HG03280 (cell line): ENCODE measurements at regions not wholly inside any gene's neighbourhood (a gene's known extent, or its start where the extent isn't known, plus 50 kb on each side); places are given as distances from the start of the nearest gene placed in this dataset.

Experiments
- ATAC-seq: cut with Tn5 transposase; IDR thresholded peaks from one replicate; pipeline ENCODE4 v1.9.1; 2021; ENCODE audit warnings: mild to moderate bottlenecking, moderate library complexity; ENCODE audit not compliant: unreplicated experiment

DNA sequence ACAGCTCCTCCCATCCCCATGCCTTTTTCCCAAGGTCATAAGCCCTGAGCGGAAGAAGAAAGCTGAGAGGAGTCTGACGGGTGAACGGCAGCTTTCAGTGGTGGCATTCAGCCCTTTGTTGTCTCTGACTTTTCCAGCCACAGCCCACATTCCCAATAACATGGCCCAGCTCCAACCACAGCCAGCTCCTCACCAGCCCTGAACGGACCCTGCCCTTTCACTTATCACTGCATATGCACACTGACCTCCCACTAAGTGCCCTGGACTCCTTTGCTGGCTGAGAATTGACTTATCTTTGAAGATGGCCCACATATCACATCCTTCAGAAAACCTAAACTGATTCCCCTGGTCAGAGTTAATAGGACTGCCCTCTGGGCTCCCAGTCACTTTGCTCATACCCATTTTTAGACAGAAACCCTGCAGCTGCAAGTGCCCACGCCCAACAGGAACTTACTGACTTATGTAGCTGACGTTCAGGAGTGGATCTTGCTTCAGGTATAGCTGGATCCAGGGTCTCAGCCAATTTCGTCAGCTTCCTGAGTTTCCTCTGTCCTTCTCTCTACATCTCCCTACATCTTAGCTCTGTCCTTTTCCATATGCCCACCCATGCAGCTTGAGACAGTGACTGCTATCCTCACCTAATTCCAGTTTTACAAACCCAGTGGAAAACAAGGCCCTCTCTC lies 348.5 kb upstream of the PROK2 start:
- no peak for ATAC-seq

DNA sequence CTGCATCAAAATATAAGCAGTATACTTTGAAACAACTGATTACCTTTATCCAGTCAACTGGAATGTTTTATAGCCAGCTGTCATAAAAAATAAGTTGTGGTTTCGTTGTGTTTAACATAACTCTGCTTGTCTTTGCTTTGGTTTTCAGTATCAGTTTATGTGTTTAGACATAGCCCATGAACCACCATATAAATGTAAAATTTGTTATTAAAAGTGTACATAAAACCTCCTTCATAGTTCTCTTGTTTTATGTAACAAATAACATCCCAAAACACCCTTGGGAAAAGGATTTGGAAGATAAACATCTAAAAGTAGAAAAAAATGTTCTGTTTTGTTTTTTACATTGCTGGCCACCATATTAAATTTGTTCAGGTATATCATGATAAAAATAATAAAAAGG lies 347.0 kb upstream of the PROK2 start:
- no peak for ATAC-seq

DNA sequence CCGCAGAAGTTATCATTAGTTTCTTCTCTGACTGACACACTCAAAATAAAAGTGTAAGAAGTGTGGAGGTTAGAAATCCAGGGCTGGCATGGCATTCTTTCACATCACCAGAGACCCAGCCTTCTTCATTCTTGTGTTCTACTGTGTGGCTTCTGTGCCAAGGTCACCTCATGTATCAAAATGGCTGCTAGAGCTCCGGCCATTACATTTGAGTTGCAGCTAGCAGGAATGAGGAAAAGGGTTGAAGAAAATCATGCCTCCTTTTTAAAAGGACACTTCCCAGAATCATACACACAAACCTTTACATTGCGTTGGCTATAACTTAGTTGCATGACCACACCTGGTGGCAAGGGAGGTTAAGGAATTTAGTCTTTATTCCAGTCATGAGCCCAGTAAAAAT lies 345.6 kb upstream of the PROK2 start:
- no peak for ATAC-seq

DNA sequence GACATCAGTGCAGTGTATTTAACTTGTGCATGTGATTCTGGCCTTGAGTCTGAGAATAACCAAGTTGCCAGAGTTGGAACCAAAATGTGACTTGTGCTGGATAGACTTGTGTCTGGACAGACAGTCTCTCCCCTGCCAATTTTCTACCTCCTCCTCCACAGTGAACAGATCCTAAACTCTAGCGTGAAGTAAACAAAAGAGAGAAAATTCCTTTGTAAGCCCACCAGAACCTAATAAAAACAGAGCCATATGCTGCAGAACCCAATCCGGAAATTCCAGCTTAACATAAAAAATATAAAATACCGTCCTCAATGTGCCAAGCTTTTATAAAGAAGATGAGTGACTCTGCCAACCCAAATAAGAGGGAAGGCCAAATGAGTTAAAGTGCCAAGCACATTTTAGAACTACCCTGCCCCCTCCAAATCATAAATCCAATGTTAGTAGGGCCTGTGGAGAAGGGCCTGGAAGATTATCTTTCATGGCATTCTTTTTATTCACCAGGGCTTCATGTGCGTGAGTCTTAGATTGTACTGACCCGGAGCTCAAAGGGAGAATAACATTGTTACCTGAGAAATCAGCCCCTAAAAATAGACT lies 344.6 kb upstream of the PROK2 start:
- no peak for ATAC-seq

DNA sequence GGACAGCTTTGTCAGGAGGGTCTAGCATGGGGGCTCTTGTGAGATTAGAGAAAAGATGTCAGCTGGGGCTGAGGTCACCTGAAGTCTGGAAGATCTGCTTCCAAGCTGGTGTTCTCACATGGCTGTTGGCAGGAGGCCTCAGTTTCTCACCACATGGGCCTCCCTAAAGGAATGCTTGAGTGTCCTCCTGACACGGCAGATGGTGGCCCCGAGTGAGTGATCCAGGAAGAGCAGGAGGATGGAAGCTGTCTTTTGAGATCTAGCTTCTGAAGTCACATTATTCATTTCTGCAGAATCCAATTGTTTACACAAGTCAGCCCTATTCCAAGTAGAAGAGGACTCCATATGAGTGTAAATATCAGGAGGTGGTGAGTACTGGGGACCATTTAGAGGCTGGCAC lies 344.0 kb upstream of the PROK2 start:
- no peak for ATAC-seq

DNA sequence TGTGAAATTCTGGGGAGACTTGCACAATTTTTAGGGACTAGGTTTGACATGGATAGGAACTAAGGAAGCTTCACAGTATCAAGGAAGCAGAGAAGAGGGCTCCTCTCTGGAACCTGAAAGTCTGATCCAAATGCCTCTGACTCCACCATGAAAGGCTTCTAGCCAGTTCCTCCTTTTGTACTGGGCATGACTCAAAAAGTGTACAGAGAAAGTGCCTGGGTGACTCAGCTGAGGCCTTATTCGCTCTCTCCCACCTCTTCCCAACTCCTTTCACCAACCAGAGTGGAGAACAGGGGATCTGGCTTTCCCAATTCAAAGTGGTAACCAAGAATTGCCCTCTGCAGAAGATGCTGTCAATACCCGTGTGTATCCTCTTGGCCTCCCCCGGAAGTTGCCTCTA lies 342.9 kb upstream of the PROK2 start:
- no peak for ATAC-seq

DNA sequence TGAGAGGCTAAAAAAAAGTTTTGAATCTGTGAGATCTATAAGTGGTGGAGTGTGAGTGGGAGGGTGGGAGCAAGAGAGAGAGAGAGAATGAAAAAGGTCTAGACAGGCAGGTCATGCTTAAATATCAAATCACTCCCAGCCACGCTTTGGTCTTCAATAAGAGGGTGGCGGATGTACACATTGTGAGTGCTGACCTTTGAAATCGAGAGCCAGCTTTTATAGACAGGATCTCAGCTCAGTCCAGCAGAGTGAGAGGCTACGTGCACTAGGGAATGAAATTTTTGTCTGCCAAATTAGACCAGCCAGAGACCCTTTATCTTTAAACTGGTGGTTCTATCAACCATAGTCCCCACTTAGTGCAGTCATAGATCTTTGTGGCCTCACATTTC lies 342.3 kb upstream of the PROK2 start:
- no peak for ATAC-seq

DNA sequence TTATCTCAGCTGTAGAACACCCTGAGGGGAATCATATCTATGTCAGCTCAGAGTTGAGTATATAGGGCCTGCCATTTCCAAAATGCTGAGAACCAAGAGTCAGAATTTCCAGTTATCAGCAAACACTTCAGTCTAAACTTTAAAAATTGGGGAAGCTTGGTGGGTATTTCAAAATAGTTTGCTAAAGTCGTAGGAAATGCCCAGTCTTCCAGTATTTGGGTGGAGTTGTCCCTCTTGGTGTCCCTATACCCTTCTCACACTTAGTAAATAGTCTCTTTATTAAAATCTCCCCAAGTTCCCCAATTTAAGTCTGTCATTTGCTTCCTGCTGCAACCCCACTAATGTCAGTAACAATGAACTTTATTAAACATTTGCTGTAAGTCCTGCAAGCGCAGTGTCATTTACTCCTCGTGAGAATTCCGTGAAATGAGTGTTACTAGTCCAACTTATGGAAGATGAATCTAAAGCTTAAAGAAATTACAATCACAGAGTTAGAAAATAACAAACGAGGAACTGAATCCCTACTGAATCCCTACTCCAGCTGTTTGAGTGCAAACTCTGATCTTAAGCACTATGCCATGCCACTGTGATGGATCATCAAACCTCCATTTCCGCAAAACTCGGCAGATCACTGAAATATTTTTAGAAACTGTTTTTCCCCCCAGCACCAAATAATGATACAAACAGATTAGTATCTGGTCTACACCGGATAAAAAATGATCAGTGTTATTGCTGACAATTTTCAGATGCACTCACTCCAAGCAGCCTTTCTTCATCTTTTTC lies 341.7 kb upstream of the PROK2 start:
- no peak for ATAC-seq

DNA sequence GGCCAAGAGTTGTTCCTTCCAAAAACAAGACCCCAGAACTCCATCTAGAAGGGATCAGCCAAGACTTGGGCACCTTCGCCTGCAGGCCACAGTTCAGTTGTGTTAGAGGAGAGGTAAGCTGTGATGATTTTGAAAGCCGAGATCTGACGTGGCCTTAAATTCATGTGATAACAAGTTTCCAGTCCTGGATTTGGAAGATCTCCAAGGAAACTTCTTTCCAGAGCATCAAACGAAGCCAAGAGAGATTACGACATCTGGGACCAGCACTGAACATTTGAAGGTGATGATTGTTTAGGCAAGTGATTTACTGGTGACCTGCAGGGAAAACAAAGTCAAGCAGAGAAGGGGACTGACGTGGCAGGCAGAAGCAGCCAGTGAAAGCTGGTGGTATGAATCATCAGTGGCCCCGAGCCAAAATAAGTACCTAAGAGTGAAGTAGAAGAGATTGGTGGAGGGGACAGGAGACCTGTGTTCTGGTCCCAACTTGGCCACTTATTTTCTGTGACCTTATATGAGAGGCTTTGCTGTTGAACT lies 339.0 kb upstream of the PROK2 start:
- ATAC-seq: no peak

DNA sequence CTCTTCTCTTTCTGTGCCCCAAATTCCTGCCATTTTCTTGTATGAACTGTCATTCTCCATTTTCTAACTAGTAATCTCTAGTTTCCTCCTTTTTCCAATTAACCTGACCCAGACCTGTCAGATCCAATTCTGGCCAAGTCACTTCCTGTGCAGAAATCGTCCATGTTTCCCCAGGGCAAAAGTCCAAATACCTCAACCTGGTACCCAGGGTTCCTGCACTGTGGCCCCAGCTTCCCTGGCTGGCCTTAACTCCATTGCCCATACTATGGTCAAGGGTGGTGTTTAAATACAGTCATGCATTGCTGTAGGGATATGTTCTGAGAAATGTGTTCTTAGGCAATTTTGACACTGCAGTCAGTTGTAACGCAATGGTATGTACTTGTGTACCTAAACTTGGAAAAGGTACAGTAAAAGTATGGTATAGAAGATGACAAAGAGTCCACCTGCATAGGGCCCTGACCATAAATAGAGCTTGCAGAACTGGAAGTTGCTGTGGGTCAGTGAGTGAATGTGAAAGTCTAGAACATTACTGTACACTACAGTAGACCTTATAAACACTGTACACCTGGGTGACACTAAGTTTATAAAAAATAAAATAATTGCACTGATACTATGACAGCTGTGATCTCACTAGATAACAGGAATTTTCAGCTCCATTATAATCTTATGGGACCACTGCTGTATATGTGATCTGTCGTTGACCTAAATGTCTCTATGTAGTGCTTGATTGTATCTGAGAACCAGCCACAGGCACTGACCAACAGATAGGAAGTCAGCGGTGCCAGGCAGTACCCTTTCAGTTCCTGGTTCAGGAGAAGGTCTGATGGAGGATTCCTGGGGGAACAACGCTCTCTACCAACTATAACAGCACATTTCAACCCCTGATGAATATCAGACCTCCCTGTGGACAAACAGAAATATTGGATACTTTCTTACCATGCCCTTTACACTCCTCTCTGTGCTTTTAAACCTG lies 336.1 kb upstream of the PROK2 start:
- peak; percentile 77 for ATAC-seq

DNA sequence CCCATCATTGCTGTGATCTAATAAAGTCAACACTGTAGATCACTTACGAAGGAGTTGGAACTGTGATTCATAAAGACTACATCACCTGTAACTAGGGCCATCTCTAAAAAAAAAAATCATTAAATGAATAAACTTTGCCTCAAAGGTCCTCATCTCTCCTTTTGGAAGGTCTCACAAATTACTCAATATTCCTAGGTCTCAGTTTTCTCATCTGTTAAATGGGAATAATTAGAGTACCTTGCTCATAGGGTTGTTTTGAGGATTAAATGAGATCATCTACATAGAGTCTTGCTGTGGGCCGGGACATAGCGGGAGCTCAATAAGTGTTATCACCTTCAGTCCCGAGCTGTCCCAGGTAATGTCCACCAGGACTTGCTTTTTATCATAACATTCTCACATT lies 335.1 kb upstream of the PROK2 start:
- no peak for ATAC-seq

DNA sequence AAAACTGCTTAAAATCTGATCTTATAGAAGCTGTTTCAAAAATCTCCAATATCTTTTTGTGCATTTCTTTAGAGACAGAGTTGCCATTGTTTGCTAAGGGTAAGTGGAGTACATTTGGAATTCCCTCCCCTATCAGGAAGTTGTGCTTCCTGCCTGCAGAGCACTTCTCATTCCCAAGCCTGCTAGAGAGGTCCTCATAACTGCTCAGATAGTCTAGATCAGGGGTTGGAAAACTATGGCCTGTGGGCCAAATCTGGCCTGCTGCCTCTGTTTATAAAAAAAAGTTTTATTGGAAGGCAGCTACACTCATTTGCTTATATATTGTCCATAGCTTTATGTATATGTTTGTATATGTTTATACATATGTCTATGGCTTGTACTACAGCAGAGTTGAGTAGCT lies 333.7 kb upstream of the PROK2 start:
- no peak for ATAC-seq

DNA sequence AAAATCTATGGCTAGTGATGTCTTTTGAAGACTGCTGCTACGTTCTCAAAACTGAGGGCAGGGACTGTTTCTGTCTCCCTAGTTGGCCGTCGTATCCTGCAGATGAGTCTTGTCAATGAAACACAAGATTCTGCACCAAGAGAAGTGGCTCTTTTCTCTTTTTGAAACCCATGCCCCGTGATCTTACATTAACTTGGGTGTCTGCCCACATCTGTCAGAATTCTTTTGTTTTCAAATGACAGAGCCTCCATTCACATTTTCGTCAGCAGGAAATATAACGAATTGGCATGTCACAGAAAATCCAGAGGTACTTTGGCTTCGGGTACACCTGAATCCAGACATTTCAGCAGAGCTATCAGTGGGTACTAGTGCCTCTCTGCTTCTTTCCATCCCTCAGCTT lies 331.3 kb upstream of the PROK2 start:
- ATAC-seq: no peak

DNA sequence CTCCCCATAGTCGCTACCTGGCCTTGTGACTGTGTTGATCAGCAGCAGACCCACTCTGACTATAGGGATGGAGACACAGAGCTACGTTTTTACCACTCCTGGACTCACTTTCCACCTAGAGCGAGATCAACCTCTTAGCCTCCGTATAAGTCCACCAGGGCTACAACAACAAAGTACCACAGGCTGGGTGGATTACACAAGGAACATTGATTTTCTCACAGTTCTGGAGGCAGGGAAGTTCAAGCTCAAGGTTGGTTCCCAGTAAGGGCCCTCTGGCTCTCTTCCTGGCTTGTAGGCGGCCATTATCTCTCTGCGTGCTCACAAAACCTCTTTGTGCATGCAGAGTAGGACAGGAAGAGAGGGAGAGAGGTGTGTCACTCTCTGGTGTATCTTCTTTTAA lies 330.4 kb upstream of the PROK2 start:
- ATAC-seq: no peak

DNA sequence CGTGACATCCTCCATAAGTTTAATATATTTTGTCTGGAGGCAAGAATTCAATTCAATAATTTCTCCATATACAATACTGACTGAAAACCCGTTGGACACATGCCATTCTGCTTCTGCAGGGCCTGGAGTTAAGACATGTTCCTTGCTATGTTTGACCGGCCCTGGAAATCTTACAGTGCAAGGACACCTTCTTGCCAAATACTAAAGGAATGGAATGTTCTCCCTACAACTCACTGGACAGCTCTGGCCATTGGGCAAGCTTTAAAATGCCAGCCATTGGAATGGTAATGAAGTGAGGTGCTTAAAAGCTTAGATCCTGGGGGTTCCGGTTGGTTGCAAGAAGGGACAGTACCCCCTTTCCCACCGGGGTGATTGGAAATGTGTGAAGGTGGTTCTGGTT lies 329.8 kb upstream of the PROK2 start:
- no peak for ATAC-seq

DNA sequence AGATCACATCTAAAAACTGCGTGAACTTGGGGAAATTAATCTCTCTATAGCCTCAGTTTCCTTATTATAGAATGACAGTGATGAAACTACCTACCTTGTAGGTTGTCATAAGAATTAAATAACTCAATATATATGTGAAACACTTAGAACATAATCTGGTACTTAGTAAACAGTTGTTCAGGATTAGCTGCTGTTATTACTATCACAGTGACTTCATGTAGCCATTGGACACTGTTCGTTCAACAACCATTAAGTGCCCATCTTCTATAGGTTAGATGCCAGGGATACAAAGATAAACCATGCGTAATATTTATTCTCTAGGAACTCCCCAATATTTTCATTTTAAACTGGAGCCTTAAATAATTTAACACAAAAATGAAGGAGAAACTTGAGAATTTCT lies 329.0 kb upstream of the PROK2 start:
- ATAC-seq: no peak

DNA sequence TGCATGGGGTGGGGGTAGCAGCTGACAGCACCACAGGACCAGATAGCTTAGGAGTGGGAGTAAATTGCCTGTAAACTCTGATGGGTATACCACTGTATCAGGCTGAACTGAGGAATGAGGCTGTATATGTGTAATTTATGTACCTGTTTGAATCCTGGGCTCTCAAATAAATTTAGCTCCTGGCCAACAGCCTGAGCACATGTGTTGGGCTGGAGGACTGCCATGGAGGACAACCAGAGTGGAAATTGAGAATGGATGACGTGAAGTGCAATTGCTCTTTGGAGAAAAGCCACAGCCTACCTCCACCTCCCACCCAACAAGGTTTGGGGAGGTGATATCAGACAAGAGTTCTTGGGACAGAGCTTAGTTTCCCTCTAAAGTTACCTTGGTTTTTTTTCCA lies 328.6 kb upstream of the PROK2 start:
- ATAC-seq: no peak

DNA sequence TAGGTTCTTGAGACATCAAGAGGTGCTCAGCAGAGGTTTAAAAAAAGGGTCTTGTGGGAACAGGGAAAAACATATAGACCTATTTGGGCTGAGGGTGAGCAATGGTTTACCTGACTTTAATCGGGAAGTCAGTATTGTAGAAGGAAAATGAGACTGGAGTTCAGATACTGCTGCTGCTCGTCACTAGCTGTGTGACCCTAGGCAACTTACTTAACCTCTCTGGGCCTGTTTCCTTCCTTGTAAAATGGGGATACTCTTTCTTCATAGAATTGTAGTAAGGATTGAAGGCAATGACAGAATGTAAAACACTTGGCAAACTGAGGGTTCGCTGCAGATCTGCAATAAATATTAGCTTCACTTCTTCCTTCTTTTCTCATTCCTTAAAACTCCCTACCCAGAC lies 327.5 kb upstream of the PROK2 start:
- no peak for ATAC-seq

DNA sequence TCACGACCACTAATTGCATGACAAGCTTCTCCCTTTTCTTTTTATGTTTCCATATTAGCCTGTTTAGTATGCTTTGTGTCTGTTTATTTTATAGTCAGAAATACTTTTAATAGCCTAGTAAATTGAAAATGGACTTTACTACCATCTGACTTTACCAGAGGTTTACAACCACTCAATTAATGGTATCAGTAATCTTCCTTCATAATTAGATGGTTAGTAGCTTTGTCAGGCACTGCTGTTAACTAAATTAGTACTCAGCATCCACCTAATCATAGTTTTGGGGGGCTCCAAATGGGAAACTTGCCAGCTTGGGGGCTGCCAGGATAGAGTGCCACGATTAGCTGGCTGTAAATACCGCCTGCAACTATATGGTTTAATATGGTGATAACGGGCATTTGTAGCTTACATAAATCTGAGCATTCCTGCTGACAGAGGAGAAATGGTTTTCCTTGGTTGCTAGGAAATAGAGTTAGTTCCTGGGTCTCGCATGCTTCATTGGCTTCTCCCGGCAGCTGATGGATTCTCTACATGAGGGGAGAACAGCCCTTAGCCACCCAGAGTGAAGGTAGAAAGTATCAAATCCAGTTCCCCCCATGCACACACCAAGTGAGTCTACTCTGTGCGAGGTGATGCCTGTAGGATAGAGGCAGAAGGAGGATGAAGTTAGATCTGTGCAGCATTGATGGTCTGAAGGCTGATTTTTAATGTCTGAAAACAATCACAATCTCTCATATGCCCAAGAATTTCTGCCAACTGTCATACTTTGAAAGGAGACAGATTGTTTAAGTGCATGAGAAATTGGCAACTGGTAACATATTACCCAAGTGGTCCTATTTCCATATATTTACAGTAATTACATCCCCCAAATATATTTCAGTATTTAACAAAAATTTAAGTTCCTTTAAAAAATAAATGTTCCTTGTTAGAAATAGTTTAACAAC lies 326.6 kb upstream of the PROK2 start:
- no peak for ATAC-seq
